HG02938 (cell line): ENCODE measurements at regions not wholly inside any gene's neighbourhood (a gene's known extent, or its start where the extent isn't known, plus 50 kb on each side); places are given as distances from the start of the nearest gene placed in this dataset.
"Not testable (repeated sequence)": the region's sequence is repeated elsewhere in the genome, so short reads cannot be mapped to it uniquely, and the experiment has no call there.

Experiments
- ATAC-seq: cut with Tn5 transposase; IDR thresholded peaks from one replicate; pipeline ENCODE4 v1.9.1; 2021; ENCODE audit warnings: mild to moderate bottlenecking, moderate library complexity; ENCODE audit not compliant: unreplicated experiment

GRCh38 chr12:88918161-88918560 is 337.9 kb upstream of the KITLG start:
- no peak for ATAC-seq

GRCh38 chr12:88914967-88915366 is 334.7 kb upstream of the KITLG start:
- ATAC-seq: no peak

DNA sequence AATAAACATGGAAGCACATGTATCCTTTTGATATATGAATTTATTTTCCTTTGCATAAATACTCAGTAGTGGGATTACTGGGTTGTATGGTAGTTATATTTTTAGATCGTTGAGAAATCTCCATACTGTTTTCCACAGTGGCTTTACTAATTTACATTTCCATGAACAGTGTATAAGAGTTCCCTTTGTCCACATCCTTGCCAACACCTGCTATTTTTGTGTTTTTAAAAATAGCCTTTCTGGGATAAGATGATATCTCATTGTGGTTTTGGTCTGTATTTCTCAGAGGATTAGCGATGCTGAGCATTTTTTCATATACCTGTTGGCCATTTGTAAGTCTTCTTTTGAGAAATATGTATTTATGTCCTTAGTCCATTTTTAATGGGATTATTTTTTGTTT is 329.2 kb upstream of the KITLG start:
- ATAC-seq: no peak

- no peak for ATAC-seq
Observed at GRCh38 chr12:88908345-88908744, 328.1 kb upstream of the KITLG start.

DNA sequence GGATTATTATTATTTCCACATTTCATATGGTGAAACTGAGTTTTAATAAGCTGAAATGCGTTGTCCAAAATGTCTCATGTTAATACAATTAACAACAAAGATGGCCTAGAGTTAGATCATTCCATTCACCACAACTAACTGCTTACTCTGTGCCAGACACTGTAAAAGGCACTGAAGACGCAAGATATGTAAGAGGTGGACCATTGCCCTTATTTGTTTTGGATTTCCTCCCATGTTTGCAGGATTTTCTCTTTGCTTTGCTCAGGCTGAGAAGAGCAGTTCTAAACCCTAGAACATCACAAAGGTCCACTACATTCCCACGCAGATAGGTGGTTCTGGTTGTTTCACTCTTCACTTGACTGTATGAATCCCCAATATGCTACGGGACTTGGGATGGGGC is 324.4 kb upstream of the KITLG start:
- ATAC-seq: no peak

DNA sequence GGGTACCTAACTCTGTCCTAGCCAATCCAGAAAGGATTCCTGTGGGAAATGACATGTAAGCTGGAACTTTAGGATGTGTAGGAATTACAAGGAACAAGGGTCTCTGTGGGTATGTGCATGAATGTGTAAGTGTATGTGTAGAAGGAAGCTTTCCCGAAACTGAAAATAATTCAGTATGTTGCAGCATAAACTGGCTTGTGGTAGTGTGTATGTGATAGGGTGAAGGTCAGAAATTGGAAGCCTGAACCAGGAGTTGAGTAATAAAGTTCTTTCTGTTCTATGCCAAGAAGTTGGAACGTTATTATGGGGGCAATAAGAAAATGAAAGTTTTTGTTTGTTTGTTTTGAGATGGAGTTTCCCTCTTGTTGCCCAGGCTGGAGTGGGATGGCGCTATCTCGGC is 323.1 kb upstream of the KITLG start:
- no peak for ATAC-seq

GRCh38 chr12:88897723-88898122 is 317.5 kb upstream of the KITLG start:
- ATAC-seq: no peak

DNA sequence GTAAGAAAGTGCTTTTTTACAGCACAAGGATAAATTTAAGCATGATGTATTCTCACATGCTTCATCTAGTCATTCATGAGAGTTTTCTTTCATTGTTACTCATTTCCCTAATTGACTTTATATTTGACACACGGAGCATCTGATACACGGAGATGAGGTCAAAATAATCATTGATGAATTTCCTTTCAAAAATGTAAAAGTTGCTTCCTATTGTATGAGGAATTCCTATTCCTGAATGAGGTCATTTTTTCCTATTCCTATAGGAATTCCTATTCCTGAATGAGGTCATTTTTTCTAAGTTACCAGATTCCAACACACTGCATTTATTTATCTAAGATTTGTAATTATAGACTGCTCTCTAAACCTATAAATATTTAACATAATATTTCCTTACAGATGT is 316.7 kb upstream of the KITLG start:
- ATAC-seq: no peak

DNA sequence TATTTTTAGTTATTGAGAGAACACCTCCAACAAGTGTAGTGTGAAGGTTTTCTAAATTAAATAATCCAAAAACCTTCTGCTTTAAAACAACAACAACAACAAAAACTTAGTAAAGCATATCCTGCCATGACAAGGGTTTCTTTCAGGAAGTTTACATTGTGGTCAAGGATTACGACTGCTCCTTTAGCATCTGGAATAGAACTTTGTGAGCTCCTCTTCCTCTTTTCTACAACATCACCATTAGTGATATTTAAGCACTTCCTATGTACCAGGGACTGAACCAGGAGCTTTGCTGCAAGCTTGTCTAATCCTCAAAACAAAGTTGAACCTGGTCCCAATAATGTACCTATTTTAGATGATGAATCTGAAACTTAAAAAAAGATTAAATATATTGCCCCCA is 315.4 kb upstream of the KITLG start:
- no peak for ATAC-seq

DNA sequence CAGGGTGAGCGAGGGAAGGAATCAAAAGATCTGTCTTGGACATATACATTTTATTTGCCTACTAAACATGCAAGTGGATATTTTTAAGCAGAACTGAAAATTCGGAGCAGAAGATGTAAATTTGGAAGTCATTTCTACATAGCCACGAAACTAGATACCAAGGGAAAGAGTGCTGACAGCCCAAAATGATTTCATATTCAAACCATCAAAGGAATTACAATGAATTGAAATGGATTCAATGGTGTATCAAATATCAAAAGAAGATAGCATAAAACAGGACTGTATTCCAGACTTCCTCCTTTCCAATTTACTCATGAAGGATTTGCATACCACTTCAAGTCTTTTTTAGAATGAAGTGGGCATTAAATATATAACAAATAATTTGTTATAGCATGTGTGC is 313.5 kb upstream of the KITLG start:
- no peak for ATAC-seq

- ATAC-seq: not testable (repeated sequence)
Observed at GRCh38 chr12:88891434-88891833, 311.2 kb upstream of the KITLG start.

- ATAC-seq: no peak
Observed at GRCh38 chr12:88889326-88890110, 309.2 kb upstream of the KITLG start.

GRCh38 chr12:88884600-88884999 is 304.3 kb upstream of the KITLG start:
- ATAC-seq: peak; percentile 88

DNA sequence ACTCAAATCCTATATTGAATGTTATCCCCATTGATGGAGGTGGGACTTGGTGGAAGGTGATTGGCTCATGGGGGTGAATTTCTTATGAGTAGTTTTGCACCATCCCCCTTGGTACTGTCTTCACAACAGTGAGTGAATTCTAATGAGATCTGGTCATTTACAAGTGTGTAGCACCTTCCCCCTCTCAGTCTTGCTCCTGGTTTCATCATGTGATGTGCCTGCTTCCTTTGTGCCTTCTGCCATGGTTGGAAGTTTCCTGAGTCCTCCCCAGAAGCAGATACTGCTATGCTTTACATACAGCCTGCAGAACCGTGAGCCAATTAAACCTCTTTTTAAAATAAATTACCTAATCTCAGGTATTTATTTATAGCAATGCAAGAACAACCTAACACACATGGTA is 302.4 kb upstream of the KITLG start:
- no peak for ATAC-seq

- no peak for ATAC-seq
Observed at GRCh38 chr12:88880051-88880450, 299.8 kb upstream of the KITLG start.

DNA sequence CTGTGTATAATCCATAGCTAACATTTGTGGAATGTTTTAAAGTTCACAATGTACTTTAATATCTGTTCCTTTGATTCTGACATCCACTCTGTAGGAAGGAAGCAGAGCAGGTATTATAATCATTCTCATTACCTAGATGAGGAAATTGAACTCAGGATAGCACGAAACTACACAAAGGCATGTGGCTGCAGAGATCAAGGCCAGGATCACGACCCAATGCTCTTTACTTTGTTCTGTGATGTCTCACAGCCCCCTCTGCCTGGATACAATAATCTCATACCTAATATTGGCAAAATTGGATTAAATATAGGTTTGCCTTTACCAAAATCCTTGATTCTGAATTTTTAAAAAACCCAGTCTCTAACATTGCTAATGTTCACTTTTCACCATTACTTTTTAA is 298.0 kb upstream of the KITLG start:
- no peak for ATAC-seq

DNA sequence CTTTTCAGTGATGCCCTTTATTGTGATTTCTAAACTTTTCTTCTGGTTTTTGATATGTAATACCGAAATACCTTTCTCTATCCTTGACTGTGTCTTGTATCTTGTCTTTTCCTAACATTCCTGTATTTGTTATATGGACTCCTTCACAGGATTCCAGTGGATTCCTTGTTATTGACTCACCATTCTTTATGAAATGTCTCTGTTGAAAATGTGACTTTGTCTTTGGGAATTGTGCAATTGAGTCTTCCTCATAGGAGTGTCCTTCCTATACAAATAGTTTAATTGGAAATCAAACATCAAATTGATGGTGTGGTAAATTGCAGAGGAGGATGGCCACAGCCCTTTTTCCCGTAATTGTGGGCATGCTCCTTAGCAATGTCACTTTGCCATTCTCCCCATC is 296.6 kb upstream of the KITLG start:
- ATAC-seq: no peak

DNA sequence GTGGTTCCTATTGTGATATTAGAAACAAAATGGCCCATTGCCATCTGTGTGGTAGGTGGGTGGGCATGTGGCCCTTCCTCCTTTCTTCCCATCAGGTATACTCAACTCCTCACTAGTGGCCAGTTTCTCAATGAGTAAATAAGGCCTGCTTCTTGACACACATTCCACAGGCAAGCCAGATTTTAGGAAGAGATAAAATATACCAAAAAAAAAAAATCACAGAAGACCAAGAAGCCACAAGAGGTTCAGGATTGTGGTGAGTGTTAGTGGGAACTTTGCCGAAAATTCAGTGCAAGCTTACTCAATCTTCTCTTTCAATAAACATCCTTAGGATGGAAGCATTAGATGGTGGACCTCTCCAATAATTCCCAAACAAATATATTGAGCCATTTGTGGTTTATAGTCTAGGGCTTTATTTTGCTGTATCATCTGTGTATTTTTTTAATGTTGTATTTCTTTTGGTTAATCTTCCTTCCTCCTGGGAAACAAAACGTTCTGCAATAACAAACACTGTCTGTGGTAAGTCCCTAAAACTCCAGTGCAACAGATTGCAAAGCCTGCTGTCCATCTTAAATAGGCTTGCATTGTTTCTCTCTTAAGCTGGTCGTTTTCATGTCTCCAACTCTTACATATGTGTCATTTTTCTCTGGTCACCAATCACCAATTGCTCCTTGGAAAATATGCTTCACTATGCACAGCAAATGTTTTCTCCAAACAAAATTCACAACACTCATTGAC is 289.9 kb upstream of the KITLG start:
- ATAC-seq: no peak

DNA sequence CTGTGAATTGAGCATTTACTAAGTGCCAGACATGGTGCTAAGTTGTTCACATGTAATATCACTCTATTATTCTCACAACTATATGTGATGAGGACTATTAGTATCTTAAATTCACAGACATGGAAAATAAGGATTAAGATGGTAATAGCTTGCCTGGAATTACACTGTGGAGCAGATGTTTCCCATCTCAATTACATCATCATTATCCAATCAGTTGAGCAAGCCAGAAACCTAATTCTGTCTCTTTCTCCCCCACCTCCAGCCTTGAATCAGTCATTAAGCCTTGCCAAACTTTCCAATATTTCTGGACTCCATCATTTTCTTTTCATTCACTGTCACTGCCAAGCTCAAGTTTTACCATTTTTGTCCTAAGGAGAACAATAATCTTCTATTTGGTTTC is 287.8 kb upstream of the KITLG start:
- no peak for ATAC-seq

GRCh38 chr12:88867510-88867909 is 287.2 kb upstream of the KITLG start:
- ATAC-seq: no peak

DNA sequence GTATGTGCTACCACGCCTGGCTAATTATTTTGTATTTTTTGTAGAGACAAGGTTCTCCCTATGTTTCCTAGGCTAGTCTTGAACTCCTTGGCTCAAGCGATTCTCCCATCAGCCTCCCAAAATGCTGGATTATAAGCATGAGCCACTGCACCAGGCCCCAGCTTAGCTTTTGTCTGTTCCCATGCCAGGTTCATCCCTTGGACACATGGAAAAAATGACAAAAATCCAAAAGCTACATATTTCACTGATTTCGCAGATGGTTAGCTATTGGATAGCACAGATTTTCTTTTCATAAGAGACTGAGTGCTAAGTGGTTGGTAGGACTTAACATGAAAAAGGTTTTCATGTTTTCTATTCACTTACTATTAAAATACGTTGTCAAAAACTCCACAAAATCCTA is 286.6 kb upstream of the KITLG start:
- no peak for ATAC-seq

GRCh38 chr12:88865537-88865936 is 285.3 kb upstream of the KITLG start:
- ATAC-seq: no peak

GRCh38 chr12:88860851-88861250 is 280.6 kb upstream of the KITLG start:
- ATAC-seq: no peak
